SK-N-SH treated with all-trans-retinoic acid at 6 μM for 48 hours (cell line): ENCODE measurements at regions not wholly inside any gene's neighbourhood (a gene's known extent, or its start where the extent isn't known, plus 50 kb on each side); places are given as distances from the start of the nearest gene placed in this dataset.

Experiments used
- ARNTL ChIP-seq: fragments of 450-650 bp; formaldehyde crosslinking; IDR thresholded peaks from 2 replicates; pipeline ENCODE4 v1.5.0; 2020; ENCODE audit warnings: low read depth, mild to moderate bottlenecking, moderate library complexity, borderline replicate concordance
- TOX ChIP-seq: fragments of 250-450 bp; sonication (Bioruptor Pico); IDR thresholded peaks from 2 replicates; pipeline ENCODE4 v1.8.0; 2021; ENCODE audit warnings: mild to moderate bottlenecking, moderate library complexity, borderline replicate concordance
- ZFP30 ChIP-seq: fragments of 450-650 bp; formaldehyde crosslinking; IDR thresholded peaks from 2 replicates; pipeline ENCODE4 v1.5.0; 2022; ENCODE audit warnings: mild to moderate bottlenecking, moderate library complexity
- TF ChIP-seq, protein P1 (sequence below): fragments of 250-450 bp; sonication (Bioruptor Pico); IDR thresholded peaks from 2 replicates; pipeline ENCODE4 v1.8.0; 2020; ENCODE audit warnings: mild to moderate bottlenecking, moderate library complexity, borderline replicate concordance
- TF ChIP-seq, protein P2 (sequence below): fragments of 250-450 bp; sonication (Bioruptor Pico); IDR thresholded peaks from 2 replicates; pipeline ENCODE4 v1.8.0; 2021; ENCODE audit warnings: low read depth, mild to moderate bottlenecking, moderate library complexity, borderline replicate concordance

DNA sequence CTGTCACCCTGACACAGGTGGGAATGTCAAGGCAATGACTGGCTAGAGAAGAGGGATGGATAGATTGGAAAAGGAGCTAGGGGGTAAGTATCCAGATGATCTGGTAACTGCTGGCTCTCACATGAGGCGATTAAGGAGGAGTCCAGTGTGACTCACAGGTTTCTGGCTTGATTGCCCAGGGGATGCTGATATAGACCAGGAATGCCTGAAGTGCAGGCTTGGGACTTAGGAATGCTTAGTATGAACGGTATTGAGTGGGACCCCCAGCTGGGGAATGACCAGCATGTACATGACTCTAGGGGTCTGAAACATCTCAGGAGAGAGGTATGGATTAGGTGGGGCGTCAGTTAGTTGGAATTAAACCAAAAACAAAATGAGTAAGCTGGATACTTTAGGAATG is 65.8 kb upstream of the PRPS1 start:
- TF ChIP-seq TOX (no peak), ZFP30 (CRISPR knock-in tag) (no peak), ARNTL (no peak)
- TF ChIP-seq, protein P1, sequence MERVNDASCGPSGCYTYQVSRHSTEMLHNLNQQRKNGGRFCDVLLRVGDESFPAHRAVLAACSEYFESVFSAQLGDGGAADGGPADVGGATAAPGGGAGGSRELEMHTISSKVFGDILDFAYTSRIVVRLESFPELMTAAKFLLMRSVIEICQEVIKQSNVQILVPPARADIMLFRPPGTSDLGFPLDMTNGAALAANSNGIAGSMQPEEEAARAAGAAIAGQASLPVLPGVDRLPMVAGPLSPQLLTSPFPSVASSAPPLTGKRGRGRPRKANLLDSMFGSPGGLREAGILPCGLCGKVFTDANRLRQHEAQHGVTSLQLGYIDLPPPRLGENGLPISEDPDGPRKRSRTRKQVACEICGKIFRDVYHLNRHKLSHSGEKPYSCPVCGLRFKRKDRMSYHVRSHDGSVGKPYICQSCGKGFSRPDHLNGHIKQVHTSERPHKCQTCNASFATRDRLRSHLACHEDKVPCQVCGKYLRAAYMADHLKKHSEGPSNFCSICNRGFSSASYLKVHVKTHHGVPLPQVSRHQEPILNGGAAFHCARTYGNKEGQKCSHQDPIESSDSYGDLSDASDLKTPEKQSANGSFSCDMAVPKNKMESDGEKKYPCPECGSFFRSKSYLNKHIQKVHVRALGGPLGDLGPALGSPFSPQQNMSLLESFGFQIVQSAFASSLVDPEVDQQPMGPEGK (CRISPR knock-in tag): no peak
- TF ChIP-seq, protein P2, sequence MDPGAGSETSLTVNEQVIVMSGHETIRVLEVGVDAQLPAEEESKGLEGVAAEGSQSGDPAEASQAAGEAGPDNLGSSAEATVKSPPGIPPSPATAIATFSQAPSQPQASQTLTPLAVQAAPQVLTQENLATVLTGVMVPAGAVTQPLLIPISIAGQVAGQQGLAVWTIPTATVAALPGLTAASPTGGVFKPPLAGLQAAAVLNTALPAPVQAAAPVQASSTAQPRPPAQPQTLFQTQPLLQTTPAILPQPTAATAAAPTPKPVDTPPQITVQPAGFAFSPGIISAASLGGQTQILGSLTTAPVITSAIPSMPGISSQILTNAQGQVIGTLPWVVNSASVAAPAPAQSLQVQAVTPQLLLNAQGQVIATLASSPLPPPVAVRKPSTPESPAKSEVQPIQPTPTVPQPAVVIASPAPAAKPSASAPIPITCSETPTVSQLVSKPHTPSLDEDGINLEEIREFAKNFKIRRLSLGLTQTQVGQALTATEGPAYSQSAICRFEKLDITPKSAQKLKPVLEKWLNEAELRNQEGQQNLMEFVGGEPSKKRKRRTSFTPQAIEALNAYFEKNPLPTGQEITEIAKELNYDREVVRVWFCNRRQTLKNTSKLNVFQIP (CRISPR knock-in tag): no peak
